Keratinocyte (primary cell): ENCODE measurements at regions not wholly inside any gene's neighbourhood (a gene's known extent, or its start where the extent isn't known, plus 50 kb on each side); places are given as distances from the start of the nearest gene placed in this dataset.

Experiments
- EZH2 ChIP-seq: IDR thresholded peaks from one replicate; pipeline ENCODE4 v1.6.1; 2012; ENCODE audit warnings: inconsistent platforms, mild to moderate bottlenecking, low read length, moderate library complexity
- TF ChIP-seq, protein P1 (sequence below), 3 experiments: IDR thresholded peaks in 1 of 3; conservative IDR thresholded peaks in 1 of 3; optimal IDR thresholded peaks in 1 of 3; 2 replicates in 2 of 3; 3 replicates in 1 of 3; pipeline versions ENCODE3 to v1.5.1; 2011; ENCODE audit warnings: low read length in 3 of 3, mild to moderate bottlenecking in 3 of 3, moderate library complexity in 2 of 3, control low read depth in 1 of 3, inconsistent platforms in 1 of 3; ENCODE audit not compliant: insufficient read depth in 2 of 3; ENCODE audit errors: extremely low read depth in 1 of 3

DNA sequence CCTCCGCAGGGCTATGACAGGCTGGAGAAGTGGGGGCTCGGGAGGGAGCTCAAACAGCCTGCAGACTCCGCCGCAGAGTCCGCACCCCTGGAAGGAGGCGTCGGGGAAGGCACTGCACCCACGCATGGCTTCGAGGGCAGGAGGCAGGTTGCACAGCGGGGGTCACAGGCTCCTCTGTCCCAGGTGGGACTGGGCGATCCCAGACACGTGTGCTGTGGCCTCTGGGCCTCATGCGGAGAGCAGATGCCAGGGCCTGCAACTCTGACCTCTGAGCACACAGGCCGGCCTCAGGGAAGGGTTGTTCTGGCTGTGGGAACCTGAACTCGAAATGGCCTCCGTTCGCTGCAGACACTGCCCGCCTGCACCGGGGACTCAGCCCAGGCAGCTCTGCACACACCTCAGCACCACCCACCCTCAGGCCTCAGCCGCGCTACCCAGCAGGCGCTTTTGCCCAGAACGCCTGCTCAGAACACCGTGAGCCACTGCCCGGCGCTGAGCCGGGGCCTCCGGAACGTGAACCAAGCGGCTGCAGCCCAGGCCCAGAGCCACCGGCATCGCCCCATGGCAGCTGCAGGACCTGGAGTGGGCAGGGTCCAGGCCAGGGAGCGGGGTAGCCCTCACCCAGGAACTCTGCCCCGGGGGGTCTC, 71.8 kb upstream of the ADGRA1 start:
- TF ChIP-seq EZH2 = no peak
- TF ChIP-seq, protein P1, sequence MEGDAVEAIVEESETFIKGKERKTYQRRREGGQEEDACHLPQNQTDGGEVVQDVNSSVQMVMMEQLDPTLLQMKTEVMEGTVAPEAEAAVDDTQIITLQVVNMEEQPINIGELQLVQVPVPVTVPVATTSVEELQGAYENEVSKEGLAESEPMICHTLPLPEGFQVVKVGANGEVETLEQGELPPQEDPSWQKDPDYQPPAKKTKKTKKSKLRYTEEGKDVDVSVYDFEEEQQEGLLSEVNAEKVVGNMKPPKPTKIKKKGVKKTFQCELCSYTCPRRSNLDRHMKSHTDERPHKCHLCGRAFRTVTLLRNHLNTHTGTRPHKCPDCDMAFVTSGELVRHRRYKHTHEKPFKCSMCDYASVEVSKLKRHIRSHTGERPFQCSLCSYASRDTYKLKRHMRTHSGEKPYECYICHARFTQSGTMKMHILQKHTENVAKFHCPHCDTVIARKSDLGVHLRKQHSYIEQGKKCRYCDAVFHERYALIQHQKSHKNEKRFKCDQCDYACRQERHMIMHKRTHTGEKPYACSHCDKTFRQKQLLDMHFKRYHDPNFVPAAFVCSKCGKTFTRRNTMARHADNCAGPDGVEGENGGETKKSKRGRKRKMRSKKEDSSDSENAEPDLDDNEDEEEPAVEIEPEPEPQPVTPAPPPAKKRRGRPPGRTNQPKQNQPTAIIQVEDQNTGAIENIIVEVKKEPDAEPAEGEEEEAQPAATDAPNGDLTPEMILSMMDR (optimal IDR thresholded peaks at IDR 0.05 in 1 of 3, IDR thresholded peaks at IDR 0.05 in 1 of 3, conservative IDR thresholded peaks at IDR 0.05 in 1 of 3; ENCODE audit: extremely low read depth in 1 of 3, insufficient read depth in 2 of 3, low read length in 3 of 3) = no peak
